HG03045 (cell line): ENCODE measurements at regions not wholly inside any gene's neighbourhood (a gene's known extent, or its start where the extent isn't known, plus 50 kb on each side); places are given as distances from the start of the nearest gene placed in this dataset.
"Not testable (repeated sequence)": the region's sequence is repeated elsewhere in the genome, so short reads cannot be mapped to it uniquely, and the experiment has no call there.

Experiments used
- ATAC-seq: cut with Tn5 transposase; IDR thresholded peaks from one replicate; pipeline ENCODE4 v1.9.1; 2021; ENCODE audit warnings: mild to moderate bottlenecking, moderate library complexity; ENCODE audit not compliant: unreplicated experiment

GRCh38 chr14:89534902-89535685 lies 118.1 kb upstream of the FOXN3 start:
- no peak for ATAC-seq

- no peak for ATAC-seq
Measured at GRCh38 chr14:89533766-89534165, 116.7 kb upstream of the FOXN3 start.

GRCh38 chr14:89533136-89533535 lies 116.1 kb upstream of the FOXN3 start:
- ATAC-seq: no peak

DNA sequence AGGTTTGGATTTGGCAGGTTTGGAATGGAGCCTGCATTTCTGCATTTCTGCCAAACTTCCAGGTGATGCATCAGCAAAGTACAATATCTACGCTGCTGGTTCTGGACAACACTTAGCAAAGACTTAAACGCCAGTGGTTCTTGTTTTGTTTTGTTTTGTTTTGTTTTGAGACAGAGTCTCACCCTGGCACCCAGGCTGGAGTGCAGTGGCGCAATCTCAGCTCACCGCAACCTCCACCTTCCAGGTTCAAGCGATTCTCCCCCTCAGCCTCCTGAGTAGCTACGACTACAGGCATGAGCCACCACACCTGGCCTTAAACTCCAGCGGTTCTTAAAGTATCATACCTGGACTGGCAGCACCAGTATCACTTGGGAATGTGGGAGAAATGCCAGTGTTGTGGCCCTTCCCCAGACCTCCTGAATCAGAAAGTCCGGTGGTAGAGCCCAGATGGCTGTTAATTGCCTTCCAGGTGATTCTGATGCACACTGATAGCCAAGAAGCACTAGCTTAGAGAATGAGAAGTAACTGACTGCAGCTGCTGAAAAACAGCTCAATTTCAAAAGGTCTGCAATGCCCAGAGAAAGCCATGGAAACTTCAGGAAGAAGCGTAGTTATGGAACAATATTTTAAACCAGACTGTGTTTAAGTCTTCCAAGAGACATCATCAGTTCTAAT lies 114.8 kb upstream of the FOXN3 start:
- ATAC-seq: no peak

DNA sequence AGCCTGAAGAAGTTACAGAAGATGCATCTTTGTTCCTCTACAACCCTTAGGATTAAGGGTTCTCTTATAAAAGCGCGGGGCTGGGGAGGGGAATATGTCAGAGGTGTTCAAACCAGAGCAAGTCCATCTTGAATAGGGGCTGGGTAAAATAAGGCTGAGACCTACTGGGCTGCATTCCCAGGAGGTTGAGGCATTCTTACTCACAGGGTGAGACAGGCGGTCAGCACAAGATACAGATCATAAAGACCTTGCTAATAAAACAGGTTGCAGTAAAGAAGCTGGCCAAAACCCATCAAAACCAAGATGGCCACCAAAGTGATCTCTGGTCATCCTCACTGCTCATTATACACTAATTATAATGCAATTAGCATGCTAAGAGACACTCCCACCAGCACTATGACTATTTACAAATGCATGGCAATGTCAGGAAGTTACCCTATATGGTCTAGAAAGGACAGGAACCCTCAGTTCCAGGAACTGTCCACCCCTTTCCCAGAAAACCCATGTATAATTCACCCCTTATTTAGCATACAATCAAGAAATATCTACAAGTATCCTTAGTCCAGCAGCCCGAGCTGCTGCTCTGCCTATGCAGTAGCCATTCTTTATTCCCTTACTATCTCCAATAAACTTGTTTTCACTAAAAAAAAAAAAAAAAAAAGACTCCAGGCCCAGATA lies 108.1 kb upstream of the FOXN3 start:
- no peak for ATAC-seq

GRCh38 chr14:89524412-89524811 lies 107.4 kb upstream of the FOXN3 start:
- ATAC-seq: no peak

GRCh38 chr14:89521988-89522387 lies 105.0 kb upstream of the FOXN3 start:
- no peak for ATAC-seq

- no peak for ATAC-seq
Measured at GRCh38 chr14:89519040-89519439, 102.0 kb upstream of the FOXN3 start.

DNA sequence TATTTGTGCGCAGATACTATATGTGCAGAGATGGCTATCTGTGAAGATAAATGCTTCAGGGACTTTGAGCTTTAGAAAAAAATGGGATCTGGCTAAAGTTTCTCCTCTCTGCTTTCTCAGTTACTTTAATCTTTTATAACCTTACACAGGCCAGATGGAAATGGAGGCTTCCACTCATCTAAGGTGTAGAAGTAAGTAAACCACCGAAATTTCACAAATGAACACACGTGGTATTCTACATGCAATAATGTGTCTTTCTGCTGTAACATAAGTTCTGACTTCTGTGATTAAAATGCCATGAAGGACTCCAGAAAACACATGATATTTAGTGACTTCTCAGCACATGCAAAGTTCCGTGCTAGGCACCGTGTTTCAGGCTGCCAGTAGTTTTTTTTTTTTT lies 99.1 kb upstream of the FOXN3 start:
- no peak for ATAC-seq

- ATAC-seq: no peak
Measured at GRCh38 chr14:89514601-89515000, 97.6 kb upstream of the FOXN3 start.

DNA sequence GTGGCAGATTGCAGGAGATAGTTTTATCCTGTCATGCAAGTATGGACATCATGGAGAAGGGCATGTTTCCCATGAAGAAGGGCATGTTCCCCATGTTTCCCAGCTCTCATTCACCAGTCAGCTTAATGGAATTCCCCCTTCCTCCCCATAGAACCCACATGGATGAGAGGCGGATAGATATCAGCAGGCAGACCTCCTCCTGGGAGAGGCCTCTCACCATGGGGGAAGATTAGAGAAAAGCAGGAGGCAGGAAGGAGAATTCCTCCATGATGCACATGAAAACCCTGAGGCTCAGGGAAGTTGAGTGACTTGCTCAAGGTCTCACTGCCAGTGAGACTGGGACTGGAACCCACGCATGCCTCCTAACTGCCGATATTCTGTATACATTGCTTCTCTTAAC lies 92.9 kb upstream of the FOXN3 start:
- no peak for ATAC-seq

DNA sequence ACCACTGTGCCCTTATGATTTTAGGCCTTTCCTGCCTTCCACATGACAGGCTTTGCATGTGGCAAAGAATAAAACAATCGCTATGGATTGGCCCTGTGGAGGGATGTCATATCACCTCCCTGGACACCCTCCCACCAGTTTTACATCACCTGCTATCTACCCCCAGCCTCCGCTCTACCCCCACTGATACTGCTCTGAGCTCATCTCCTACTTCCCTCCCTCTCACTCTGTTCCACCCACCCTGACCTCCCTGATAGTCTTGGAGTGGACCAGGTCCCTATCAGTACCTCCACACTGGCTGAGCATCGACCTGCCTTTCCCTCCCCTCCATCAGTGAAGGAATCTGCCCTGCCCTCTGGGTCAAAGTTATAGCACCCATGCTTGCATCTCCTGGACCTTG lies 91.8 kb upstream of the FOXN3 start:
- no peak for ATAC-seq

DNA sequence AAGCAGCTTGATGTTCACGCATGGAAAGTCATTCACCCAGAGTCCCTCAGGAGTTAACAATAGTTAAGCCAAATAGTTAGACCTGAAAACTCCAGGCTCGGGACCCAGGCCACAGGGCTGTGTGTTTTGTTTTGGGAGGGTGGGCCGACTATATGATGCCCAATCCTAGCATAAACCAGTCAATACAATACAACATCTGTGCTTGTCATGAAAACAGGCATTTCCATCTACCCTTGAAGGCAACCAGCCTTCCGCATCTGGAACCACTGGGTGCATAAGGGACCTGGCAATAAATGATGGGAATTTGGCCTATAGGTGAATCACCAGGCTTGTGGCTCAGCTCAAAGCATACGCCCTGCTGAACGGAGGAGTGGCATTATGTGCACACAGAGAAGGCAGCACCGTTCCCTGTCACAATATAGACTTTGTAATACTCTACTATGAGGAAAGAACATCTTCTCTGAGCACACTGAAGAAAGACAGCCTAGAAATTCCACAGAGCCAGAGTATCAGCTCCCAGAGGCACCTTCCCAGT lies 91.0 kb upstream of the FOXN3 start:
- ATAC-seq: no peak

DNA sequence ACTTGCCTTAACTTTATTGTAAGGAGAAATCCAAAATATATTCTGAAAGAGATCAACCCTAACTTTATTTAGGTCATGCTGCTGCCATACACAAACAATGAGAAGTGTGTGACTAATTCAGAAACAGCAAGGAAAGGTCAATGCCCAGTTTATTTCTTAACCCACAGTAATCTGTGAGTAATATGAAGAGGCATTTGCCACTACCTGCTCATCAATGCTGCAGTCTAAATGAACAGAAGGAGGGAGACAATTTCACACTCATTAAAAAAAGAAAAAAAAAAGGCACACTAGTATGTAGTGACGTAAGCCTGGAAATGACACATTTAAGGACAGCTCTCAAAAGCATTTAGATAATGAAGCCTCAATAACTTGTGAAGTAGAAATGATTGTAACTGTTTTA lies 90.5 kb upstream of the FOXN3 start:
- no peak for ATAC-seq

DNA sequence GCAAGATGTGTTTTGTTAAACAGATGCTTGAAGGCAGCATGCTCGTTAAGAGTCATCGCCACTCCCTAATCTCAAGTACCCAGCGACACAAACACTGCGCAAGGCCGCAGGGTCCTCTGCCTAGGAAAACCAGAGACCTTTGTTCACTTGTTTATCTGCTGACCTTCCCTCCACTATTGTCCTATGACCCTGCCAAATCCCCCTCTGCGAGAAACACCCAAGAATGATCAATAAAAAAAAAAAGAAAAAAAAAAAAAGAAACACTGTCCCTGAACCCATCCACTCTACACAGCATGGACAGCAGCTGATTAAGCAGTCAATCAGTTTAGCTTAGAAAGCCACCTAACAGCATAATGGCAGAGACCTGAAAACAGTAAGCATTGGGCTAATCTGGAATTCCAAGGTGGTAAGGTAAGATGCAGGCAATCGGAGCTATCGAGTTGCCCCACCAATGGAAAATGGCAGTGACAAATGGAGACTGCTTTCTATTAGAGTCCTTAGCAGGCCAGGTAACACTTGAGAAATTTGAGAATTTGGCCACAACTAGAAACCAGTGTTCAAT lies 89.9 kb upstream of the FOXN3 start:
- ATAC-seq: not testable (repeated sequence)

- no peak for ATAC-seq
Measured at GRCh38 chr14:89504602-89505313, 87.7 kb upstream of the FOXN3 start.

DNA sequence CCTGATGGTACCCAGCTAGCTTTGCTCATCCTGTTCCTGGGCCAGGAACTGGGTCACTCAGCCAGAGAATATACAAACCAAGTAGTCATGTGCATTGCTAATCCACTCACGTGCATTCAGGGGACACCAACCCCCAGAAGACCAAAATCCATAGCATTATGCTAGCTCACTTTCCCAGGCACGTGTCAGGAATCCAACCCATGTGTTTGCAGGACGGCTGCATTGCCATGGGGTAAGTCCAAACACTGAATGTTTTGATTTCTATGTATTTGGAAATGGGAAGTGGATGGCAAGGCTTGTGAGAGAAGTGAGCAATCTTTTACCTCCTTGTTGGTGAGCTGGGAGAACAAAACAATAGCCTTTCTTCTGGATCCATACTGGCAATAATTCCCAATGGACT lies 87.1 kb upstream of the FOXN3 start:
- no peak for ATAC-seq

DNA sequence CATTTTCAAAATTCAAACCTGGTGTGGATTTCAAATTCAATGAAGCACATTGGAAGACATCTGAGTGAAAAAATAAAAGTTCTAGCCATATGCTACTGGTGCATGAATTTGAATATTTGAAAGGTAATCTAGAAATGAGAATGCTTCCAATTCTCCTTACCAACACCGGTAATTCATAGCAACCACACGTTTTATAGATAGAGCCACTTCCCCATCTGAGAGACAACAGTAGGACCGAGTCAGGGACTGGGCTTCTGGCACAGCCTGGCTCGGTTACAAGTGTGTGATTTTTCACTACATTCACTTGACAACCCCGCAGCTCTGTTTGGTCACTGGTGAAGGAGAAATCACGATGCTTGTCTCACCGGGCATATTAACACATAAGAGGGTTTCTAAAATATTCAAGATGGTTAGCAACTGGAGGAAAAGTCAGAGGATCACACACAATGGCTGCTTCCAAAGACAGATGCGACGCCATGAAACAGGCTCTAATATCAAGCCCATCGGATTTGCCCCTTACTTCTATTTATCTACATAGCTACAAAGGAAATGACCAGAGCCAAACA lies 86.5 kb upstream of the FOXN3 start:
- ATAC-seq: no peak

GRCh38 chr14:89502966-89503365 lies 85.9 kb upstream of the FOXN3 start:
- ATAC-seq: no peak

GRCh38 chr14:89501381-89501780 lies 84.3 kb upstream of the FOXN3 start:
- no peak for ATAC-seq
